Calu3 (cell line): ENCODE measurements at regions not wholly inside any gene's neighbourhood (a gene's known extent, or its start where the extent isn't known, plus 50 kb on each side); places are given as distances from the start of the nearest gene placed in this dataset.

Experiments used
- BruUV-seq: library from RNA; stranded (reverse); fragments of 400-500 nt; replicated peaks from 2 replicates; lab custom pipeline; 2021; lab: Mats Ljungman, UMichigan
- CTCF ChIA-PET: fragments of 300-600 bp; sonication (Branson Sonifier 250); formaldehyde crosslinking; loops from one replicate; lab custom pipeline; 2022; ENCODE audit warnings: antibody characterized with exemption; lab: Charles Lee
- DNase-seq: peaks from one replicate; pipeline ENCODE4 v3.0.0; 2022
- H3K27ac Mint-ChIP-seq: one replicate; pipeline ENCODE4 v1.8.0; 2022; ENCODE audit warnings: mixed read lengths; ENCODE audit not compliant: unreplicated experiment
- H3K27me3 Mint-ChIP-seq: one replicate; pipeline ENCODE4 v1.8.0; 2022; ENCODE audit warnings: mixed read lengths; ENCODE audit not compliant: unreplicated experiment
- H3K36me3 Mint-ChIP-seq: one replicate; pipeline ENCODE4 v1.8.0; 2022; ENCODE audit warnings: mild to moderate bottlenecking, moderate library complexity, mixed read lengths; ENCODE audit not compliant: insufficient read depth, unreplicated experiment
- H3K4me1 Mint-ChIP-seq: one replicate; pipeline ENCODE4 v1.8.0; 2022; ENCODE audit warnings: mild to moderate bottlenecking, low read depth, mixed read lengths; ENCODE audit not compliant: unreplicated experiment
- H3K4me3 Mint-ChIP-seq: one replicate; pipeline ENCODE4 v1.8.0; 2022; ENCODE audit warnings: mild to moderate bottlenecking, low read depth, moderate library complexity, mixed read lengths; ENCODE audit not compliant: unreplicated experiment
- H3K9me3 Mint-ChIP-seq: one replicate; pipeline ENCODE4 v1.8.0; 2022; ENCODE audit warnings: low read depth, mixed read lengths; ENCODE audit not compliant: unreplicated experiment
- CTCF ChIP-seq: fragments of 200-600 bp; IDR thresholded peaks from one replicate; pipeline ENCODE4 v1.8.0; 2022; ENCODE audit warnings: antibody characterized with exemption; ENCODE audit not compliant: unreplicated experiment
- intact Hi-C: fragments of 100-400 bp; cut with micrococcal nuclease; formaldehyde crosslinking; loops from one replicate; pipeline ENCODE4 v1.10.0; 2022; ENCODE audit not compliant: unreplicated experiment

- CTCF ChIA-PET: interaction anchor here (0.6 kb wide), 1 partner anchor 1492 kb away, joined by 3 read pairs; no protein-coding TSS in a partner anchor
- intact Hi-C loops: no loop called here
- Mint-ChIP-seq H3K4me1 (no peaks in the 10 kb centered on the region), H3K9me3 (no peaks in the 10 kb centered on the region), H3K27ac (no peak overlapping the region), H3K36me3 (no peaks in the 10 kb centered on the region), H3K27me3 (no peaks in the 10 kb centered on the region), H3K4me3 (no peak overlapping the region)
- no peak for TF ChIP-seq CTCF
- DNase-seq: no peak
- BruUV-seq: no TSS peak
These were observed 188.0 kb downstream of the SOX2 start for GRCh38 chr3:181899702-181900101.

GRCh38 chr3:181901626-181902025 lies 189.9 kb downstream of the SOX2 start:
- intact Hi-C loops: no loop called here
- CTCF ChIA-PET: no interaction called here
- no peaks in the 10 kb centered on the region for H3K36me3 Mint-ChIP-seq

GRCh38 chr3:181906338-181906737 lies 194.6 kb downstream of the SOX2 start:
- peaks cover 13% of the 10 kb centered on the region for H3K4me1 Mint-ChIP-seq
- intact Hi-C loops: no loop called here
- no peaks in the 10 kb centered on the region for H3K9me3 Mint-ChIP-seq
- no TSS peak for BruUV-seq
- no peak overlapping the region for H3K27ac Mint-ChIP-seq
- no peak overlapping the region for H3K4me3 Mint-ChIP-seq
- no peak for TF ChIP-seq CTCF
- H3K27me3 Mint-ChIP-seq: no peaks in the 10 kb centered on the region
- no peak for DNase-seq
- CTCF ChIA-PET: no interaction called here
- H3K36me3 Mint-ChIP-seq: no peaks in the 10 kb centered on the region

More at GRCh38 chr3:181901626-181902025, 189.9 kb downstream of the SOX2 start:
- Mint-ChIP-seq H3K4me3 (no peak overlapping the region), H3K27ac (no peak overlapping the region), H3K27me3 (no peaks in the 10 kb centered on the region), H3K4me1 (no peaks in the 10 kb centered on the region), H3K9me3 (no peaks in the 10 kb centered on the region)
- no TSS peak for BruUV-seq
- DNase-seq: no peak
- no peak for TF ChIP-seq CTCF

GRCh38 chr3:181909241-181909640 lies 197.5 kb downstream of the SOX2 start:
- DNase-seq: no peak
- Mint-ChIP-seq H3K4me1 (peaks cover 13% of the 10 kb centered on the region), H3K27ac (no peak overlapping the region), H3K4me3 (no peak overlapping the region), H3K9me3 (no peaks in the 10 kb centered on the region), H3K36me3 (no peaks in the 10 kb centered on the region), H3K27me3 (no peaks in the 10 kb centered on the region)
- CTCF ChIA-PET: no interaction called here
- intact Hi-C loops: no loop called here
- no TSS peak for BruUV-seq
- TF ChIP-seq CTCF: no peak
